Upper lobe of left lung (tissue), 6 donors: ENCODE measurements at regions not wholly inside any gene's neighbourhood (a gene's known extent, or its start where the extent isn't known, plus 50 kb on each side); places are given as distances from the start of the nearest gene placed in this dataset.

Source experiments
- ATAC-seq, 2 donors: fragments of 200-7000 bp; cut with Tn5 transposase; one replicate each; pipeline ENCODE4 v1.9.1; 2022; ENCODE audit warnings: mild to moderate bottlenecking in 2 of 2, moderate library complexity in 2 of 2; ENCODE audit not compliant: low FRiP score in 2 of 2
- DNase-seq, 2 donors: peaks; one replicate each; pipeline ENCODE4 v3.0.0-alpha.2; 2019 to 2020
- H3K27ac ChIP-seq, 4 donors: fragments of 200-600 bp; sonication (generic); one replicate each; pipeline ENCODE4 v1.5.1; 2016 to 2019
- H3K27me3 ChIP-seq, 4 donors: fragments of 200-600 bp; sonication (generic); one replicate each; pipeline ENCODE4 v1.5.1; 2017 to 2019
- H3K36me3 ChIP-seq, 4 donors: fragments of 200-600 bp; sonication (generic); one replicate each; pipeline ENCODE4 v1.5.1; 2016 to 2019
- H3K4me1 ChIP-seq, 4 donors: fragments of 200-600 bp; sonication (generic); one replicate each; pipeline ENCODE4 v1.5.1; 2018 to 2019
- H3K4me3 ChIP-seq, 4 donors: fragments of 200-600 bp; sonication (generic); one replicate each; pipeline ENCODE4 v1.5.1; 2017 to 2019; ENCODE audit warnings: mild to moderate bottlenecking in 2 of 4, moderate library complexity in 1 of 4
- H3K9me3 ChIP-seq, 4 donors: fragments of 200-600 bp; sonication (generic); one replicate each; pipeline ENCODE4 v1.5.1; 2018 to 2019
- CTCF ChIP-seq, 6 experiments: fragments of 450-650 bp in 4 of 6; fragments of 200-600 bp in 2 of 6; sonication (generic) in 2 of 6; IDR thresholded peaks; one replicate each; pipeline ENCODE4 v1.5.1; 2016 to 2019; ENCODE audit warnings: antibody characterized with exemption in 6 of 6
- EP300 ChIP-seq, 4 donors: sonication (generic); formaldehyde crosslinking; IDR thresholded peaks; one replicate each; pipeline ENCODE4 v1.5.1; 2017; ENCODE audit warnings: antibody characterized with exemption in 4 of 4, control low read depth in 2 of 4
- POLR2A ChIP-seq, 4 donors: fragments of 450-650 bp; IDR thresholded peaks; one replicate each; pipeline ENCODE4 v1.5.1; 2016 to 2017; ENCODE audit warnings: antibody characterized with exemption in 4 of 4, mild to moderate bottlenecking in 2 of 4
- POLR2AphosphoS5 ChIP-seq, 2 donors: sonication (generic); formaldehyde crosslinking; IDR thresholded peaks; one replicate each; pipeline ENCODE4 v1.5.1; 2017; ENCODE audit warnings: antibody characterized with exemption in 2 of 2
- WGBS, 2 donors: methylation state at CpG; one replicate each; pipeline ENCODE4 v1.1.5; 2017 to 2018; 5-methylcytosine and 5-hydroxymethylcytosine counted together
- donor health status: DM: no; HTN: no; CAD: no; lungs with moderate emphysema.
- donor health status: DM: no; HTN: yes; CAD: no; lungs with severe emphysema.

- Histone ChIP-seq H3K9me3 (no peaks in the 10 kb centered on the region), H3K27me3 (no peaks in the 10 kb centered on the region), H3K36me3 (no peaks in the 10 kb centered on the region), H3K4me3 (no peak overlapping the region), H3K4me1 (no peaks in the 10 kb centered on the region), H3K27ac (no peak overlapping the region)
- 68 to 80% methylated on average over 2 of the region's 2 CpGs for WGBS, 2 donors
- no peak for ATAC-seq
- DNase-seq = no peak
- no peak for TF ChIP-seq POLR2A (IDR thresholded peaks at IDR 0.05)
These were observed 586.4 kb downstream of the MAT2B start for GRCh38 chr5:164091836-164092235.

GRCh38 chr5:164094291-164094690 lies 588.9 kb downstream of the MAT2B start:
- H3K4me3 ChIP-seq = no peak overlapping the region
- no peak for TF ChIP-seq POLR2A (IDR thresholded peaks at IDR 0.05)
- TF ChIP-seq CTCF (IDR thresholded peaks at IDR 0.05) = no peak
- TF ChIP-seq POLR2AphosphoS5 (IDR thresholded peaks at IDR 0.05) = no peak
- no peak for TF ChIP-seq EP300 (IDR thresholded peaks at IDR 0.05)
- no peaks in the 10 kb centered on the region for H3K4me1 ChIP-seq
- no peak overlapping the region for H3K27ac ChIP-seq
- no peaks in the 10 kb centered on the region for H3K36me3 ChIP-seq
- H3K27me3 ChIP-seq = no peaks in the 10 kb centered on the region
- 16 to 27% methylated on average over 3 of the region's 3 CpGs for WGBS, 2 donors
- H3K9me3 ChIP-seq = no peaks in the 10 kb centered on the region
- ATAC-seq = no peak
- no peak for DNase-seq

GRCh38 chr5:164097749-164098148 lies 592.3 kb downstream of the MAT2B start:
- ATAC-seq = no peak
- no peaks in the 10 kb centered on the region for H3K36me3 ChIP-seq
- no peak overlapping the region for H3K27ac ChIP-seq
- H3K4me3 ChIP-seq = no peak overlapping the region
- H3K4me1 ChIP-seq = no peaks in the 10 kb centered on the region
- TF ChIP-seq EP300 (IDR thresholded peaks at IDR 0.05) = no peak
- no peak for TF ChIP-seq POLR2AphosphoS5 (IDR thresholded peaks at IDR 0.05)
- no peak for TF ChIP-seq CTCF (IDR thresholded peaks at IDR 0.05)
- no peak for TF ChIP-seq POLR2A (IDR thresholded peaks at IDR 0.05)
- H3K27me3 ChIP-seq = no peaks in the 10 kb centered on the region
- no peaks in the 10 kb centered on the region for H3K9me3 ChIP-seq
- 71 to 74% methylated on average over 4 of the region's 4 CpGs for WGBS, 2 donors
- DNase-seq = no peak

- Histone ChIP-seq H3K36me3 (no peaks in the 10 kb centered on the region), H3K4me3 (no peak overlapping the region), H3K9me3 (no peaks in the 10 kb centered on the region), H3K27me3 (no peaks in the 10 kb centered on the region), H3K27ac (no peak overlapping the region), H3K4me1 (no peaks in the 10 kb centered on the region)
- WGBS, 2 donors = 80 to 82% methylated on average over 1 of the region's 1 CpG
- TF ChIP-seq EP300 (IDR thresholded peaks at IDR 0.05) = no peak
- TF ChIP-seq CTCF (IDR thresholded peaks at IDR 0.05) = no peak
- no peak for TF ChIP-seq POLR2AphosphoS5 (IDR thresholded peaks at IDR 0.05)
- no peak for TF ChIP-seq POLR2A (IDR thresholded peaks at IDR 0.05)
- DNase-seq (no peak), ATAC-seq (no peak)
These were observed 593.1 kb downstream of the MAT2B start for GRCh38 chr5:164098531-164098930.

GRCh38 chr5:164098979-164099378 lies 593.6 kb downstream of the MAT2B start:
- ATAC-seq (no peak), DNase-seq (no peak)
- WGBS, 2 donors = 73 to 81% methylated on average over 6 of the region's 6 CpGs
- Histone ChIP-seq H3K36me3 (no peaks in the 10 kb centered on the region), H3K27me3 (no peaks in the 10 kb centered on the region), H3K27ac (no peak overlapping the region), H3K9me3 (no peaks in the 10 kb centered on the region), H3K4me1 (no peaks in the 10 kb centered on the region), H3K4me3 (no peak overlapping the region)
- TF ChIP-seq POLR2AphosphoS5 (IDR thresholded peaks at IDR 0.05) (no peak), POLR2A (IDR thresholded peaks at IDR 0.05) (no peak), CTCF (IDR thresholded peaks at IDR 0.05) (no peak), EP300 (IDR thresholded peaks at IDR 0.05) (no peak)
